IMR-90 (cell line): ENCODE measurements at regions not wholly inside any gene's neighbourhood (a gene's known extent, or its start where the extent isn't known, plus 50 kb on each side); places are given as distances from the start of the nearest gene placed in this dataset.

ENCODE experiments used
- ATAC-seq: fragments of 200-7000 bp; cut with Tn5 transposase; 2 replicates; pipeline ENCODE4 v1.9.1; 2020; ENCODE audit warnings: low read depth, mild to moderate bottlenecking, moderate library complexity
- BruUV-seq: library from RNA; stranded (reverse); fragments of 400-500 nt; replicated peaks from 2 replicates; lab custom pipeline; 2021; lab: Mats Ljungman, UMichigan
- CTCF ChIA-PET: fragments of 300-600 bp; formaldehyde crosslinking; extraction: SDS; loops from one replicate; lab custom pipeline; 2021; ENCODE audit warnings: antibody characterized with exemption; lab: Yijun Ruan, JAX
- POLR2A ChIA-PET: fragments of 300-600 bp; sonication (Branson Sonifier 250); formaldehyde crosslinking; loops from one replicate; lab custom pipeline; 2022; ENCODE audit warnings: antibody characterized with exemption; ENCODE audit not compliant: unreplicated experiment; lab: Charles Lee
- DNase-seq: peaks from one replicate; pipeline ENCODE4 v3.0.0; 2013
- H2AFZ ChIP-seq: replicated peaks from 2 replicates; pipeline ENCODE3; 2013; ENCODE audit warnings: low read length, mild to moderate bottlenecking; ENCODE audit not compliant: poor library complexity
- H2AK5ac ChIP-seq: 2 replicates; pipeline ENCODE4 v1.6.1; 2013; ENCODE audit warnings: low read depth, low read length, inconsistent platforms
- H2AK9ac ChIP-seq: replicated peaks from 2 replicates; pipeline ENCODE3; 2013; ENCODE audit warnings: mild to moderate bottlenecking, low read depth, low read length, moderate library complexity; ENCODE audit not compliant: poor library complexity
- H2BK120ac ChIP-seq: 2 replicates; pipeline ENCODE4 v1.6.1; 2013; ENCODE audit warnings: low read depth, low read length, inconsistent platforms
- H2BK15ac ChIP-seq: 3 replicates; pipeline ENCODE4 v1.6.1; 2013; ENCODE audit warnings: low read depth, low read length, inconsistent platforms
- H2BK20ac ChIP-seq: 2 replicates; pipeline ENCODE4 v1.6.1; 2013; ENCODE audit warnings: low read depth, mild to moderate bottlenecking, inconsistent platforms, low read length, moderate library complexity
- H2BK5ac ChIP-seq: 2 replicates; pipeline ENCODE4 v1.6.1; 2013; ENCODE audit warnings: mild to moderate bottlenecking, low read depth, low read length, inconsistent platforms; ENCODE audit not compliant: poor library complexity, severe bottlenecking
- H3K14ac ChIP-seq: replicated peaks from 2 replicates; pipeline ENCODE4 v1.6.1; 2013; ENCODE audit warnings: low read depth, low read length, inconsistent platforms
- H3K18ac ChIP-seq: 2 replicates; pipeline ENCODE4 v1.6.1; 2013; ENCODE audit warnings: low read depth, low read length, control low read depth
- H3K23ac ChIP-seq: 2 replicates; pipeline ENCODE4 v1.6.1; 2013; ENCODE audit warnings: low read depth, low read length, inconsistent platforms
- H3K27ac ChIP-seq: 2 replicates; pipeline ENCODE4 v1.5.1; 2013; ENCODE audit warnings: mild to moderate bottlenecking, control low read depth, low read length; ENCODE audit not compliant: insufficient read depth
- H3K27me3 ChIP-seq: 2 replicates; pipeline ENCODE4 v1.6.1; 2013; ENCODE audit warnings: low read length; ENCODE audit not compliant: control insufficient read depth, insufficient read depth
- H3K36me3 ChIP-seq: 2 replicates; pipeline ENCODE4 v1.6.1; 2013; ENCODE audit warnings: low read length, mixed read lengths; ENCODE audit not compliant: control insufficient read depth, insufficient read depth
- H3K4ac ChIP-seq: 2 replicates; pipeline ENCODE4 v1.6.1; 2013; ENCODE audit warnings: low read depth, low read length, inconsistent platforms
- H3K4me1 ChIP-seq: 2 replicates; pipeline ENCODE4 v1.6.1; 2013; ENCODE audit warnings: low read length, mixed read lengths; ENCODE audit not compliant: control insufficient read depth, insufficient read depth
- H3K4me2 ChIP-seq: 2 replicates; pipeline ENCODE4 v1.6.1; 2013; ENCODE audit warnings: low read depth, mild to moderate bottlenecking, control low read depth, low read length, moderate library complexity
- H3K4me3 ChIP-seq: 2 replicates; pipeline ENCODE4 v1.5.1; 2013; ENCODE audit warnings: low read depth, mild to moderate bottlenecking, control low read depth, low read length, moderate library complexity; ENCODE audit not compliant: insufficient read depth
- H3K56ac ChIP-seq: 2 replicates; pipeline ENCODE4 v1.6.1; 2013; ENCODE audit warnings: low read length, inconsistent platforms; ENCODE audit not compliant: insufficient read depth; ENCODE audit errors: extremely low read depth
- H3K79me1 ChIP-seq, 2 experiments: 2 replicates each; pipeline ENCODE4 v1.6.1; 2013; ENCODE audit warnings: low read length in 2 of 2, inconsistent platforms in 1 of 2, low read depth in 1 of 2
- H3K9ac ChIP-seq: 2 replicates; pipeline ENCODE4 v1.6.1; 2013; ENCODE audit warnings: low read depth, low read length, control low read depth
- H3K9me1 ChIP-seq: 2 replicates; pipeline ENCODE4 v1.6.1; 2013; ENCODE audit warnings: low read length, inconsistent platforms; ENCODE audit not compliant: insufficient read depth
- H3K9me3 ChIP-seq: 2 replicates; pipeline ENCODE4 v1.6.1; 2013; ENCODE audit warnings: low read length; ENCODE audit not compliant: control insufficient read depth, insufficient read depth
- H4K20me1 ChIP-seq: 2 replicates; pipeline ENCODE4 v1.6.1; 2013; ENCODE audit warnings: low read length, inconsistent platforms; ENCODE audit not compliant: insufficient read depth
- H4K5ac ChIP-seq: 2 replicates; pipeline ENCODE4 v1.6.1; 2013; ENCODE audit warnings: mild to moderate bottlenecking, low read depth, low read length, control low read depth
- H4K8ac ChIP-seq, 2 experiments: 2 replicates each; pipeline ENCODE4 v1.6.1; 2013; ENCODE audit warnings: low read depth in 2 of 2, low read length in 2 of 2, control low read depth in 1 of 2, inconsistent platforms in 1 of 2
- H4K91ac ChIP-seq: 2 replicates; pipeline ENCODE4 v1.6.1; 2013; ENCODE audit warnings: low read depth, low read length, inconsistent platforms; ENCODE audit not compliant: insufficient read depth
- BHLHE40 ChIP-seq: fragments of 150-350 bp; IDR thresholded peaks from 2 replicates; pipeline ENCODE4 v1.6.1; 2016; ENCODE audit warnings: mild to moderate bottlenecking, low read depth, low read length
- CEBPB ChIP-seq: IDR thresholded peaks from 2 replicates; pipeline ENCODE4 v1.6.1; 2012; ENCODE audit warnings: low read depth, low read length, improper control_type of control experiment
- CHD1 ChIP-seq: IDR thresholded peaks from 2 replicates; pipeline ENCODE4 v1.6.1; 2012; ENCODE audit warnings: low read depth, low read length, improper control_type of control experiment
- CTCF ChIP-seq: conservative IDR thresholded peaks from 2 replicates; pipeline ENCODE4 v1.5.1; 2012; ENCODE audit warnings: mild to moderate bottlenecking, low read depth, low read length, improper control_type of control experiment
- ELK1 ChIP-seq: fragments of 150-350 bp; IDR thresholded peaks from 2 replicates; pipeline ENCODE4 v1.6.1; 2016; ENCODE audit warnings: low read depth, mild to moderate bottlenecking, low read length, moderate library complexity, borderline replicate concordance
- FOS ChIP-seq: fragments of 150-350 bp; IDR thresholded peaks from 2 replicates; pipeline ENCODE4 v1.6.1; 2016; ENCODE audit warnings: low read depth, low read length
- MAFK ChIP-seq: IDR thresholded peaks from 2 replicates; pipeline ENCODE4 v1.6.1; 2012; ENCODE audit warnings: low read depth, low read length, improper control_type of control experiment
- MAZ ChIP-seq: IDR thresholded peaks from 2 replicates; pipeline ENCODE4 v1.6.1; 2012; ENCODE audit warnings: low read depth, mild to moderate bottlenecking, low read length, improper control_type of control experiment, moderate library complexity, borderline replicate concordance
- MXI1 ChIP-seq: IDR thresholded peaks from 2 replicates; pipeline ENCODE4 v1.6.1; 2012; ENCODE audit warnings: low read depth, mild to moderate bottlenecking, low read length, moderate library complexity, borderline replicate concordance
- NFE2L2 ChIP-seq: fragments of 150-350 bp; IDR thresholded peaks from 2 replicates; pipeline ENCODE4 v1.6.1; 2016; ENCODE audit warnings: low read depth, mild to moderate bottlenecking, low read length
- POLR2A ChIP-seq: IDR thresholded peaks from 2 replicates; pipeline ENCODE4 v1.6.1; 2012; ENCODE audit warnings: mild to moderate bottlenecking, low read depth, low read length
- RAD21 ChIP-seq: IDR thresholded peaks from 2 replicates; pipeline ENCODE4 v1.6.1; 2012; ENCODE audit warnings: low read length, improper control_type of control experiment
- RCOR1 ChIP-seq: IDR thresholded peaks from 2 replicates; pipeline ENCODE4 v1.6.1; 2012; ENCODE audit warnings: mild to moderate bottlenecking, low read length, improper control_type of control experiment; ENCODE audit not compliant: insufficient replicate concordance
- RFX5 ChIP-seq: IDR thresholded peaks from 2 replicates; pipeline ENCODE4 v1.8.0; 2012; ENCODE audit warnings: low read depth, mild to moderate bottlenecking, low read length, moderate library complexity
- SMC3 ChIP-seq: fragments of 150-350 bp; IDR thresholded peaks from 2 replicates; pipeline ENCODE4 v1.6.1; 2016; ENCODE audit warnings: low read depth, mild to moderate bottlenecking, antibody characterized with exemption, low read length, moderate library complexity
- USF2 ChIP-seq: fragments of 150-350 bp; IDR thresholded peaks from 2 replicates; pipeline ENCODE4 v1.6.1; 2017; ENCODE audit warnings: mild to moderate bottlenecking, antibody characterized with exemption, low read length, low read depth
- WGBS, 2 experiments: methylation state at CpG; one replicate each; pipeline versions ENCODE4 v1.1.5 to v1.1.7; 2013; ENCODE audit warnings: missing lambda C conversion rate in 2 of 2; ENCODE audit not compliant: insufficient read length in 1 of 2; ENCODE audit errors: extremely low coverage in 2 of 2; 5-methylcytosine and 5-hydroxymethylcytosine counted together
- dilution Hi-C: fragments of 300-500 bp; cut with HindIII; formaldehyde crosslinking; loops from one replicate; pipeline ENCODE4 v1.14.3; 2018; ENCODE audit warnings: low sequenced_read_pairs; ENCODE audit not compliant: unreplicated experiment
- in situ Hi-C: fragments of 300-500 bp; cut with MboI; formaldehyde crosslinking; loops from 3 replicates; pipeline ENCODE4 v1.14.3; 2019; ENCODE audit warnings: low sequenced_read_pairs, inconsistent platforms, mixed read lengths
- intact Hi-C: fragments of 100-400 bp; cut with micrococcal nuclease; formaldehyde crosslinking; loops from 2 replicates; pipeline ENCODE4 v1.10.0; 2022

- Histone ChIP-seq H3K36me3 (no peaks in the 10 kb centered on the region), H2BK120ac (no peak overlapping the region), H3K79me1 (no peaks in the 10 kb centered on the region), H3K27me3 (no peaks in the 10 kb centered on the region), H4K91ac (no peak overlapping the region), H4K8ac (no peak overlapping the region), H3K4me2 (no peak overlapping the region), H4K5ac (no peak overlapping the region), H2AK5ac (no peak overlapping the region), H3K18ac (no peak overlapping the region), H3K4me3 (no peak overlapping the region), H2AK9ac (no peak overlapping the region), H3K56ac (no peak overlapping the region), H2BK20ac (no peak overlapping the region), H3K23ac (no peak overlapping the region), H3K4ac (no peak overlapping the region), H2AFZ (no peak overlapping the region), H4K20me1 (no peaks in the 10 kb centered on the region), H3K9ac (no peak overlapping the region), H2BK5ac (no peak overlapping the region), H3K4me1 (no peaks in the 10 kb centered on the region), H3K27ac (no peak overlapping the region), H2BK15ac (no peak overlapping the region), H3K14ac (no peak overlapping the region), H3K9me1 (no peaks in the 10 kb centered on the region), H3K9me3 (no peaks in the 10 kb centered on the region)
- BruUV-seq, result no TSS peak
- intact Hi-C loops, result no loop called here
- CTCF ChIA-PET, result no interaction called here
- DNase-seq (no peak), ATAC-seq (no peak)
- TF ChIP-seq ELK1 (no peak), USF2 (no peak), FOS (no peak), RCOR1 (no peak), CHD1 (no peak), SMC3 (no peak), MXI1 (no peak), RAD21 (no peak), MAZ (no peak), CEBPB (no peak), RFX5 (no peak), MAFK (no peak), CTCF (no peak), POLR2A (no peak), NFE2L2 (no peak), BHLHE40 (no peak)
- POLR2A ChIA-PET, result no interaction called here
- dilution Hi-C loops, result no loop called here
- no CpG with 5 or more reads among the region's 3 CpGs for WGBS, 2 experiments
- in situ Hi-C loops, result no loop called here
These were observed 517.4 kb downstream of the FAT4 start for GRCh38 chr4:125832161-125832560.
